ENCODE measurements at regions not wholly inside any gene's neighbourhood (a gene's known extent, or its start where the extent isn't known, plus 50 kb on each side); places are given as distances from the start of the nearest gene placed in this dataset.
"Not testable (repeated sequence)": the region's sequence is repeated elsewhere in the genome, so short reads cannot be mapped to it uniquely, and the experiment has no call there.

DNA sequence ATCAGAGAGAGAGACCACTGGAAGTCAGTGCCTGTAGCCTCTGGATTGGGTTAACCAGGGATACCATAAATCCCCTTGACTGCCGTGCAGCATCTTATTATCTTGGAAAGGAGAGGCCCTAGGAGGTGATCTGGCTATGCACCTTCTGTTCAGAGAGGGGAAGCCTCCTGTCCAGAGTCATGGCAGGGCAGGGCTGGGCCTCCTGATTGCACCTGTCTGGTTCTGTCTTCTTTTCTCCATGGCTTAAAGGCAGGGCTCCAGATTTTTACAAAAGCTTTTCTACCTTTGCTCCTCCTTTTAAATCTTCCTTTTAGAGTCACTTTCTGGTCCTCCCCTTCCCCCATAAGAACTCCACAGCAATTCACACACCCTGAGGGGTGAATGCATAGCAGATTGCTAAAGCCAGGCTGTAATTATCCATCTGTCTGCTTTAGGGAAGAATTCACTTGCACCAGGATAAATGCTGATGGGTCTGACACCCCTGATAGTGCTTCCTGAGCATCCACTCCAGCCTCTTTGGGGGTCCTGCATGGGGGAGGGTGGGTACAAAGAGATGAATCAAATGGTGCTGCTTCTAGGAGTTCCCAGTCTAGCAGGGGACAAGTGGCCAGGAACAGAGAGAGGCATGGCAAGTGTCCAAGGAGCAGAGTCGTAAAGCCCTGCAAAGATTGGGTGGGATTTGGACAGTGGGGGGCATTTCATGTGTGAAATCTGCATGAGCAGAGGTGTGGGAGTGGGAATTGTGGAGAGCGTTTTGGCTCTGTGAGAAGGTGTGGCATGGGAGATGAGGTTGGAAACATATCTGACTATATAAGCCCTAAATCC lies 141.3 kb upstream of the ALDH1B1 start:
- H3K4me3 ChIP-seq (ENCODE audit: low read length), result no peak overlapping the region
- H3K9ac ChIP-seq (ENCODE audit: low read depth, low read length), result no peak overlapping the region

DNA sequence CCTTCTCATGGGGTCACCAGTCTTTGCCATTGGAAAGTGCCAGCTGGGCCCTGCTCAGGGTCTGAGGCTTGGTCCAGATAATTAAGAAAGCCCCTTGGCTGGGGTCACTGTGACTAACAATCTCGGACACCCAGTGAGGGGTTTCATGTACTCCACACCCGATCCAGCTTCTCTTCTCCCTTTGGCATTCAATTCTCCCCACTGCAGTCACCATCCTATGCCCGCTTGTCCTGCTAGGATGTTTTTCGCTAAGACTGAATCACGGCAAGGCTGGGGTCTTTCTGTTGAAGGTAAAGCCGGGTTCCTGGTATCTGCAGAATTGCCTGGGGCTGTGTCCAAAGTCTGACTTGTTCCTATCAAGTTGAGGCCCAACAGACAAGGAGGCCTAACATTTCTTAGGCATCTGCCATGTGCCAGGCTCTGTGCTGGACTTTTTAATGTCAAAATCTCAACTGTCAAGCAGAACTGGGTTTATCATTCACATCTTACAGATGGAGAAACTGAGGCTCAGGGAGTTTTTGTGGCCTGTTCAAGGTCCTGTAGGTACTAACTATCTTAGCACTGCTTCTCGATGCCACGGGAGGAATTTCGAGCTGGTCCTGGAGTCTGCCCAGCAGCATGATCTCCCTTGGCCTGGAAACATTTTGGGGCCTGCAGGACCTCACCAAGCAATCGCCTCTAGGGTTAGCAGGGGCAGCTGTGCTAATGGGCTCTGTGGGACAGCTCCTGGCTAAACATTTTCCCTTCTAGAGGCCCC lies 142.0 kb upstream of the ALDH1B1 start:
- no peaks in the 10 kb centered on the region for H3K36me3 ChIP-seq (ENCODE audit: insufficient read depth, low read depth, low read length)
- H3K4me1 ChIP-seq (ENCODE audit: insufficient read depth, low read length), result no peaks in the 10 kb centered on the region
- H3K9me3 ChIP-seq (ENCODE audit: insufficient read depth, low read depth, low read length), result no peaks in the 10 kb centered on the region
- no peak overlapping the region for H3K27ac ChIP-seq (ENCODE audit: low read length)
- no peak overlapping the region for H3K9ac ChIP-seq (ENCODE audit: low read depth, low read length)
- H3K4me3 ChIP-seq (ENCODE audit: low read length), result no peak overlapping the region
- H3K27me3 ChIP-seq (ENCODE audit: insufficient read depth, low read length), result peaks cover 26% of the 10 kb centered on the region; the same call in 1 of the 2 replicates

More for the DNA sequence above, 141.3 kb upstream of the ALDH1B1 start:
- no peak overlapping the region for H3K27ac ChIP-seq (ENCODE audit: low read length)
- no peaks in the 10 kb centered on the region for H3K4me1 ChIP-seq (ENCODE audit: insufficient read depth, low read length)
- no peaks in the 10 kb centered on the region for H3K36me3 ChIP-seq (ENCODE audit: insufficient read depth, low read depth, low read length)
- peaks cover 24% of the 10 kb centered on the region; the same call in 1 of the 2 replicates for H3K27me3 ChIP-seq (ENCODE audit: insufficient read depth, low read length)
- no peaks in the 10 kb centered on the region for H3K9me3 ChIP-seq (ENCODE audit: insufficient read depth, low read depth, low read length)

DNA sequence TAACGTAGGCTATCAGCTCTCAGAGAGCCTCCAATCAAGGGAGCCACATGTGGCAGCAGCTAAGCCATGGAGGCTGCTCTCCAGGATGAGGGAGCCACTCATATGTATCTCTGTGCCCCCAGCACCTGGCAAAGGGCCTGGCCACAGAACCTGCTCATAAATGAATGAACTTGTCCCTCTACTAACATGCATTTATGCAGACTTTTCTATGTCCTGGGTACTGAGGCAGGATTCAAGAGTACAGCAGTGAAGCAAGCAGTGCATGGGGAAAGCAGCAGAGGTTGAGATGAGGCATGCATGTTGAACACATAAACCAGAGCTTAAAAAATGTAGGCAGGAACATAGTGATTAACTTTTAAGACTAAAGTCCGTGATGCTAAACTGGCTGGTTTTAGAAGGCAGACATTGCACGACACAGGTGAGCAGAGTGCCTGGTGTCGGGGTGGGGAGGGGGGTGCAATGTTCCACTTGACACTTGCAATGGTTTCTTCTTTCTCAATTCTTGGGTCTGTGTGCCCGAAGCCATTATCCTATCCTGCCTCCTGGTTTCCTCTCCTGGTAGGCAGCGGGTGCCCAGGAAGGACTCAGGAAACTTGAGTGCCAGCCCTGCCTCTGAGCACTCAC lies 142.8 kb upstream of the ALDH1B1 start:
- no peaks in the 10 kb centered on the region for H3K36me3 ChIP-seq (ENCODE audit: insufficient read depth, low read depth, low read length)
- H3K27me3 ChIP-seq (ENCODE audit: insufficient read depth, low read length), result peaks cover 26% of the 10 kb centered on the region; the same call in 1 of the 2 replicates
- no peaks in the 10 kb centered on the region for H3K9me3 ChIP-seq (ENCODE audit: insufficient read depth, low read depth, low read length)
- H3K27ac ChIP-seq (ENCODE audit: low read length), result no peak overlapping the region
- no peaks in the 10 kb centered on the region for H3K4me1 ChIP-seq (ENCODE audit: insufficient read depth, low read length)
- H3K9ac ChIP-seq (ENCODE audit: low read depth, low read length), result no peak overlapping the region
- H3K4me3 ChIP-seq (ENCODE audit: low read length), result no peak overlapping the region

DNA sequence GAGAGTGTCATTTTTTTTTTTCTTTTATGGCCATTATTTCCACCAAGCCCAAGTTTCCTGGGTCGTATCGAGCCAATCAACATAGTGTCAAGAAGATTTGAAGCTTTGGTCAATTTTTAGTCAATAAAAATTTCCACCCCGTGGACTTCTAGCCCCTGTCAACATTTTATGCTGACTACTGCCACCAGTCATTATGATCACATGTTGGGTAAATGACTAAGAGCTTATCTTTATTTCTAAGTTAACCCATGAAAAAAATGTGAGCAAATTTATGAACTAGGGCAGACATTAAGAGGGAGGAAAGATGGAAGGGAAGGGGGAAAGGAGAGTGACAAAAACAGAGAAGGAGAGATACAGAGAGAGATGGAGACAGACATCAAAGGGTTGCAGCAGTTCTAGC lies 143.5 kb upstream of the ALDH1B1 start:
- Histone ChIP-seq H3K36me3 (ENCODE audit: insufficient read depth, low read depth, low read length) (no peaks in the 10 kb centered on the region), H3K4me1 (ENCODE audit: insufficient read depth, low read length) (no peaks in the 10 kb centered on the region), H3K4me3 (ENCODE audit: low read length) (no peak overlapping the region), H3K27ac (ENCODE audit: low read length) (no peak overlapping the region), H3K27me3 (ENCODE audit: insufficient read depth, low read length) (peaks cover 26% of the 10 kb centered on the region; the same call in 1 of the 2 replicates), H3K9ac (ENCODE audit: low read depth, low read length) (no peak overlapping the region), H3K9me3 (ENCODE audit: insufficient read depth, low read depth, low read length) (no peaks in the 10 kb centered on the region)

DNA sequence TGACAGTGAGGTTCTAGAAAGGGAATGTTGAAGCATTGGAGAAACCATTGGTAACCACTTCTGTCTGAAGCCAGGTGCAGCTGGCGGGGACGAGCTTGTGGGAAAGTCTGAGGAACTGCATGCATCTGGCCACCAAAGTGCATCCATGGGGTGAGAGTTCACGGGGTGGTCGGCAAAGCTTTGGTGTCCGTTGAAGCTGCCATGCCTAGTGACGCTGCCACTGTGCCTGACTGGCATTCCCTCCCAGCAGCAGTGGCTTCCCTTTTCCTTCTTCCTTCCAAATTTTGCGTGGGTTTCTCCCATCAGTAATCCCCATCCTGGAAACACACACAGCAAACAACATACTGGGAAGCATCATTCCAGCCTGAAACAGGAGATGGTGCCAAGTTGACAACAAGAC lies 145.7 kb upstream of the ALDH1B1 start:
- Histone ChIP-seq H3K27ac (ENCODE audit: low read length) (no peak overlapping the region), H3K9me3 (ENCODE audit: insufficient read depth, low read depth, low read length) (no peaks in the 10 kb centered on the region), H3K9ac (ENCODE audit: low read depth, low read length) (no peak overlapping the region), H3K36me3 (ENCODE audit: insufficient read depth, low read depth, low read length) (no peaks in the 10 kb centered on the region), H3K4me3 (ENCODE audit: low read length) (no peak overlapping the region), H3K4me1 (ENCODE audit: insufficient read depth, low read length) (no peaks in the 10 kb centered on the region), H3K27me3 (ENCODE audit: insufficient read depth, low read length) (peaks cover 26% of the 10 kb centered on the region; the same call in 1 of the 2 replicates)

DNA sequence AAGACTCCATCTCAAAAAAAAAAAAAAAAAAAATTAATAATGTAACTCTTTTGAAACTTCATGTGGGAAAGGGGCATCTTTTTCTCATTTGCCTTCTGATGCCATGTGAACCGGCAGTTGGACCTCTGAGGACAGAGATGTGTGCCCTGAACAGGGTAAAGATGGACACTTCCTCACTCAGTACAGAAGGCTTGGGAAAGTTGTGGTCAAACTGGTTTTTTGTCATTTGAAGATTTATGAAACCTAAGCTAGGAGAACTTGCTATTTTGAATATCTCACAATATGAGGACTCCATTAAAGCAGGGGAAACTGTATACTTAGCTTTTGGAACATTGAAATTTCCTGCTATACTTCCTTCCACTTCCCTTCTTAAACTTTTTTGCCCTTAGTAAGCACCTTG lies 147.5 kb upstream of the ALDH1B1 start:
- Histone ChIP-seq H3K4me1 (ENCODE audit: insufficient read depth, low read length) (no peaks in the 10 kb centered on the region), H3K27ac (ENCODE audit: low read length) (no peak overlapping the region), H3K27me3 (ENCODE audit: insufficient read depth, low read length) (peaks cover 26% of the 10 kb centered on the region; the same call in 1 of the 2 replicates), H3K9ac (ENCODE audit: low read depth, low read length) (no peak overlapping the region), H3K9me3 (ENCODE audit: insufficient read depth, low read depth, low read length) (no peaks in the 10 kb centered on the region), H3K36me3 (ENCODE audit: insufficient read depth, low read depth, low read length) (no peaks in the 10 kb centered on the region), H3K4me3 (ENCODE audit: low read length) (no peak overlapping the region)

DNA sequence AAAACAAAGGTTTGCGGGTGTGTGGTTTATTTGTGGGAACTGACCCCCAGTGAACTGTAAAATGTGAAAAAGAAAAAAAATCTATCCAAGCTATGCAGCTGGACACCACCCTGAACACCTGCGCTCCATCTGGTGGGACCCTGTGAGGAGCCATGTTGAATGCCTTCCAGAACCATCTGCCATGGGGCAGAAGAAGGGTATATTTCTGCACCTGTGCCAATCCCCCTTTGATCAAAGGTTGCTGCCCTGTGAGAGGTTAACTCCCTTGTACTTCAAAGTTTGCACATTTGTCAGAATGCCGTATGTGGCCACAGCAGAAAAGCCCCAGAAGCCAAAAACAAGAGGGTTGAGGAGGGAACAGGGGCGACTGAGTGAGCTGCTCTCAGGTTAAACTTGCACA lies 148.5 kb upstream of the ALDH1B1 start:
- Histone ChIP-seq H3K4me3 (ENCODE audit: low read length) (no peak overlapping the region), H3K36me3 (ENCODE audit: insufficient read depth, low read depth, low read length) (no peaks in the 10 kb centered on the region), H3K4me1 (ENCODE audit: insufficient read depth, low read length) (no peaks in the 10 kb centered on the region), H3K9me3 (ENCODE audit: insufficient read depth, low read depth, low read length) (no peaks in the 10 kb centered on the region), H3K9ac (ENCODE audit: low read depth, low read length) (no peak overlapping the region), H3K27ac (ENCODE audit: low read length) (no peak overlapping the region), H3K27me3 (ENCODE audit: insufficient read depth, low read length) (peaks cover 26% of the 10 kb centered on the region; the same call in 1 of the 2 replicates)

DNA sequence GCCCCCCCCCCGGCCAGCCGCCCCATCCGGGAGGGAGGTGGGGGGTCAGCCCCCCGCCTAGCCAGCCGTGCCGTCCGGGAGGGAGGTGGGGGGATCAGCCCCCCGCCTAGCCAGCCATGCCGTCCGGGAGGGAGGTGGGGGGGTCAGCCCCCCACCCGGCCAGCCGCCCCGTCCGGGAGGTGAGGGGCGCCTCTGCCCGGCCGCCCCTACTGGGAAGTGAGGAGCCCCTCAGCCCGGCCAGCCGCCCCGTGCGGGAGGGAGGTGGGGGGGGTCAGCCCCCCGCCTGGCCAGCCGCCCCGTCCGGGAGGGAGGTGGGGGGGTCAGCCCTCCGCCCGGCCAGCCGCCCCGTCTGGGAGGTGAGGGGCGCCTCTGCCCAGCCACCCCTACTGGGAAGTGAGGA lies 150.4 kb upstream of the ALDH1B1 start:
- H3K27ac ChIP-seq (ENCODE audit: low read length), result not testable (repeated sequence)
- peaks cover 33% of the 10 kb centered on the region; the same call in 1 of the 2 replicates for H3K27me3 ChIP-seq (ENCODE audit: insufficient read depth, low read length)

DNA sequence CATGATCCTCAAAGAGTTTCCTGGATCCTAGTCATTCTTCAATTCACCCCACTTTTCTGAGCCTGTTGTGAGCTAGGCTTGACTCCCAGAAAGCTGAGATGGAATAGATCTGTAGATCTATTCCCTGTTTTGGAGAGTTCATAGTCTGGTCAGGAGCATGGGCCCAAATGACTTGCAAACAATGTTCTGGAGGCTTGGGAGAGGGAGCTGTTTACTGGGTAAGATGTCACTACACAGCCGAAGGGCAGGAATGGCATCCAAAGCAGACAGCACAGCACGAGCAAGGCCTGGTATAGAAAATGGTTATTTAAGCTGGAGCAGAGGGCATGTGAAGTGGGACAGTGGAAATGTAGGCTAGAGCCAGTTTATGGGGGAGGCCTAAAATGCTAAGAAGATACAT lies 152.5 kb upstream of the ALDH1B1 start:
- no peaks in the 10 kb centered on the region for H3K9me3 ChIP-seq (ENCODE audit: insufficient read depth, low read depth, low read length)

More for the DNA sequence above, 150.4 kb upstream of the ALDH1B1 start:
- H3K9ac ChIP-seq (ENCODE audit: low read depth, low read length); H3K4me1 ChIP-seq (ENCODE audit: insufficient read depth, low read length); H3K36me3 ChIP-seq (ENCODE audit: insufficient read depth, low read depth, low read length); H3K9me3 ChIP-seq (ENCODE audit: insufficient read depth, low read depth, low read length); H3K4me3 ChIP-seq (ENCODE audit: low read length): not testable (repeated sequence)

DNA sequence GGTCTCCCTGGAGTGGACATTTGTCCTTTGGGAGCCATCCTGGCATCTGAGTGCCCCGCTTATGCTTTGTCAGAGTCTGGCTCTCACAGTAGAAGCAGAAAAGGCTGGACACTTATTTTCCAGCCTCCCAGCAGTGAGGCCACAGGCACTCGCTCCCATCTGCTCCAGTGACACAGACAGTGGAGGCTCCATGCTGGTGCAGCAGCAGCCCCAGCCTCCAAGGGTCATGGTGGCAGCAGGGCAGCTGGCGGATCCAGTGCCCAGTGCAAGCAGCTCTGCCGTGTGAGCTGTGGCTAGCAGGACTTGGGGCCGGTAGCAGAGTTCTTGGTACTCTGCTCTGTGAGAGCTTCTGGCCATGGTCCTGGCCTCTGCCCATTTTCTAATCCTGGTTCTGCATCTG lies 157.3 kb upstream of the ALDH1B1 start:
- Histone ChIP-seq H3K36me3 (ENCODE audit: insufficient read depth, low read depth, low read length) (no peaks in the 10 kb centered on the region), H3K4me1 (ENCODE audit: insufficient read depth, low read length) (no peaks in the 10 kb centered on the region), H3K9ac (ENCODE audit: low read depth, low read length) (no peak overlapping the region), H3K9me3 (ENCODE audit: insufficient read depth, low read depth, low read length) (no peaks in the 10 kb centered on the region), H3K27me3 (ENCODE audit: insufficient read depth, low read length) (peaks cover 87% of the 10 kb centered on the region), H3K27ac (ENCODE audit: low read length) (no peak overlapping the region), H3K4me3 (ENCODE audit: low read length) (no peak overlapping the region)

More for the DNA sequence above, 152.5 kb upstream of the ALDH1B1 start:
- H3K9ac ChIP-seq (ENCODE audit: low read depth, low read length), result no peak overlapping the region
- no peak overlapping the region for H3K27ac ChIP-seq (ENCODE audit: low read length)
- H3K27me3 ChIP-seq (ENCODE audit: insufficient read depth, low read length), result peaks cover 42% of the 10 kb centered on the region
- H3K4me1 ChIP-seq (ENCODE audit: insufficient read depth, low read length), result no peaks in the 10 kb centered on the region
- H3K36me3 ChIP-seq (ENCODE audit: insufficient read depth, low read depth, low read length), result no peaks in the 10 kb centered on the region
- no peak overlapping the region for H3K4me3 ChIP-seq (ENCODE audit: low read length)

DNA sequence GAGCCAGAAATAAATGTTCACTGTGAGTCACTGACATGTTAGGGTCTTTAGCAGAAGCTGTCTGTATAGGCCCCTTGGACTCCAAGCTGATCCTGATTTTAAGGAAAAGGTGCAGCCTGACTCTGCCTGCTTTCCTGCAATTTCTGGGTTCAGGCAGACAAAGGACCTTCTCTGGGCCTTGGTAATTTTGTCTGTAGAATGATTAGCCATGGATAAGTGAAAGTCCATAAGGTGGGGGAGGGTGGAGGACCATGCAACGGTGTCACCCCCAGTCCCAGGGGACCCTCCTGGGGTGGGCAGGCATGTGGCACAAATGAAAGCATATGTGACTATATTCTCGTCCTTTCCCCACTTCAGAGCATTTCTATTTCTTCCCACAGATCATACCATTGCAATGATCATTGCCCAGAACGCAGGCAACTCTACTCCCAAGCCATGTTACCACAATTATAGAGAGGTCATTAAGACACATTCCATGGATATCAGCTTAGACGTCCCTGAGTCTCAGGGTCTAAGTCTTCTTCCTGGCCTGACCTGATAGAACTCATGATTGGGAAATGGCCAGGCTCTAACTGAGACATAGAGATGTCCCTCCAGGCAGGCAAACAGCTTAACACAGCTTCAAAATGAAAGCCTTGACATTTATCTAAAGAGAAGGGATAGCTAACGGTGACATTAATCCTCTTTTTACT lies 157.9 kb upstream of the ALDH1B1 start:
- H3K4me3 ChIP-seq (ENCODE audit: low read length), result no peak overlapping the region
- H3K27me3 ChIP-seq (ENCODE audit: insufficient read depth, low read length), result peaks cover 94% of the 10 kb centered on the region
- H3K27ac ChIP-seq (ENCODE audit: low read length), result no peak overlapping the region
- no peaks in the 10 kb centered on the region for H3K4me1 ChIP-seq (ENCODE audit: insufficient read depth, low read length)
- H3K36me3 ChIP-seq (ENCODE audit: insufficient read depth, low read depth, low read length), result no peaks in the 10 kb centered on the region
- H3K9me3 ChIP-seq (ENCODE audit: insufficient read depth, low read depth, low read length), result no peaks in the 10 kb centered on the region
- H3K9ac ChIP-seq (ENCODE audit: low read depth, low read length), result no peak overlapping the region
